Effector memory CD8-positive, alpha-beta T cell (primary cell): ENCODE measurements at regions not wholly inside any gene's neighbourhood (a gene's known extent, or its start where the extent isn't known, plus 50 kb on each side); places are given as distances from the start of the nearest gene placed in this dataset.
A peak's percentile ranks its signal among the peaks of the same experiment; 100 is the strongest.
"Not testable (repeated sequence)": the region's sequence is repeated elsewhere in the genome, so short reads cannot be mapped to it uniquely, and the experiment has no call there.

ENCODE experiments used
- ATAC-seq: fragments of 150-1000 bp; cut with Tn5 transposase; replicated peaks from 2 replicates; pipeline ENCODE4 v1.10.0; 2021; ENCODE audit warnings: mild to moderate bottlenecking, moderate library complexity
- DNase-seq, 3 experiments: peaks; one replicate each; pipeline ENCODE4 v3.0.0; 2021
- H3K27ac Mint-ChIP-seq, 2 donors: one replicate each; pipeline ENCODE4 v1.8.0; 2022; ENCODE audit warnings: mild to moderate bottlenecking in 2 of 2, mixed read lengths in 2 of 2, moderate library complexity in 2 of 2
- H3K27me3 Mint-ChIP-seq, 2 donors: one replicate each; pipeline ENCODE4 v1.8.0; 2022; ENCODE audit warnings: mixed read lengths in 2 of 2
- H3K36me3 Mint-ChIP-seq: one replicate; pipeline ENCODE4 v1.8.0; 2022; ENCODE audit warnings: mild to moderate bottlenecking, moderate library complexity, mixed read lengths; ENCODE audit not compliant: insufficient read depth
- H3K4me1 Mint-ChIP-seq, 2 donors: one replicate each; pipeline ENCODE4 v1.8.0; 2022; ENCODE audit warnings: low read depth in 2 of 2, mixed read lengths in 2 of 2
- H3K4me3 Mint-ChIP-seq, 2 donors: one replicate each; pipeline ENCODE4 v1.8.0; 2022; ENCODE audit warnings: mild to moderate bottlenecking in 2 of 2, mixed read lengths in 2 of 2, moderate library complexity in 2 of 2
- H3K9me3 Mint-ChIP-seq, 2 donors: one replicate each; pipeline ENCODE4 v1.8.0; 2022; ENCODE audit warnings: mixed read lengths in 2 of 2

GRCh38 chr14:35934499-35934898 lies 108.4 kb downstream of the BRMS1L start:
- Mint-ChIP-seq H3K27ac (no peak overlapping the region), H3K27me3 (peaks cover 0 to 10% of the 10 kb centered on the region in 2 donors), H3K9me3 (peaks cover 0 to 5% of the 10 kb centered on the region in 2 donors), H3K36me3 (no peaks in the 10 kb centered on the region), H3K4me3 (no peak overlapping the region), H3K4me1 (peaks cover 6 to 10% of the 10 kb centered on the region in 2 donors)
- ATAC-seq (no peak), DNase-seq (no peak)

- ATAC-seq: peak; percentile 63
- Mint-ChIP-seq H3K27me3 (peaks cover 0 to 8% of the 10 kb centered on the region in 2 donors), H3K4me3 (peak overlapping the region; percentile 80 to 83), H3K36me3 (no peaks in the 10 kb centered on the region), H3K27ac (peak overlapping the region in 1 of 2 donors; percentile 83), H3K4me1 (peaks cover 6 to 10% of the 10 kb centered on the region in 2 donors), H3K9me3 (peaks cover 0 to 5% of the 10 kb centered on the region in 2 donors)
- DNase-seq: peak in 1 of 3 experiments; percentile 2
These were observed 106.6 kb downstream of the BRMS1L start for GRCh38 chr14:35932659-35933159.

GRCh38 chr14:35932136-35932535 lies 106.0 kb downstream of the BRMS1L start:
- DNase-seq (no peak), ATAC-seq (no peak)
- no peak overlapping the region for H3K27ac Mint-ChIP-seq
- H3K36me3 Mint-ChIP-seq: no peaks in the 10 kb centered on the region
- peaks cover 6 to 10% of the 10 kb centered on the region in 2 donors for H3K4me1 Mint-ChIP-seq
- peaks cover 0 to 5% of the 10 kb centered on the region in 2 donors for H3K9me3 Mint-ChIP-seq
- peaks cover 0 to 8% of the 10 kb centered on the region in 2 donors for H3K27me3 Mint-ChIP-seq
- peak overlapping the region; percentile 80 to 83 for H3K4me3 Mint-ChIP-seq

GRCh38 chr14:35931346-35931745 lies 105.2 kb downstream of the BRMS1L start:
- Mint-ChIP-seq H3K4me3 (no peak overlapping the region), H3K4me1 (peaks cover 6 to 10% of the 10 kb centered on the region in 2 donors), H3K9me3 (peaks cover 0 to 5% of the 10 kb centered on the region in 2 donors), H3K36me3 (no peaks in the 10 kb centered on the region), H3K27ac (no peak overlapping the region), H3K27me3 (peaks cover 0 to 8% of the 10 kb centered on the region in 2 donors)
- DNase-seq (no peak), ATAC-seq (no peak)

GRCh38 chr14:35929186-35929585 lies 103.0 kb downstream of the BRMS1L start:
- peaks cover 0 to 5% of the 10 kb centered on the region in 2 donors for H3K9me3 Mint-ChIP-seq
- peaks cover 6 to 10% of the 10 kb centered on the region in 2 donors for H3K4me1 Mint-ChIP-seq
- DNase-seq (no peak), ATAC-seq (no peak)
- H3K36me3 Mint-ChIP-seq: no peaks in the 10 kb centered on the region
- no peak overlapping the region for H3K4me3 Mint-ChIP-seq
- no peak overlapping the region for H3K27ac Mint-ChIP-seq
- H3K27me3 Mint-ChIP-seq: peaks cover 0 to 8% of the 10 kb centered on the region in 2 donors

- Mint-ChIP-seq H3K36me3 (no peaks in the 10 kb centered on the region), H3K27me3 (peaks cover 0 to 8% of the 10 kb centered on the region in 2 donors), H3K27ac (no peak overlapping the region), H3K4me3 (no peak overlapping the region), H3K4me1 (peaks cover 2 to 5% of the 10 kb centered on the region in 2 donors), H3K9me3 (peaks cover 0 to 2% of the 10 kb centered on the region in 2 donors)
- DNase-seq (no peak), ATAC-seq (no peak)
These were observed 101.6 kb downstream of the BRMS1L start for GRCh38 chr14:35927727-35928126.

GRCh38 chr14:35925319-35925718 lies 99.2 kb downstream of the BRMS1L start:
- H3K9me3 Mint-ChIP-seq: no peaks in the 10 kb centered on the region
- H3K27ac Mint-ChIP-seq: no peak overlapping the region
- no peak overlapping the region for H3K4me3 Mint-ChIP-seq
- no peaks in the 10 kb centered on the region for H3K4me1 Mint-ChIP-seq
- no peak for DNase-seq
- H3K27me3 Mint-ChIP-seq: peaks cover 0 to 8% of the 10 kb centered on the region in 2 donors
- H3K36me3 Mint-ChIP-seq: no peaks in the 10 kb centered on the region
- no peak for ATAC-seq

- not testable (repeated sequence) for H3K27me3 Mint-ChIP-seq, ATAC-seq, H3K27ac Mint-ChIP-seq, H3K4me1 Mint-ChIP-seq, H3K4me3 Mint-ChIP-seq, DNase-seq, H3K36me3 Mint-ChIP-seq, H3K9me3 Mint-ChIP-seq
These were observed 96.5 kb downstream of the BRMS1L start for GRCh38 chr14:35922590-35922989.

- Mint-ChIP-seq H3K9me3 (peaks cover 0 to 2% of the 10 kb centered on the region in 2 donors), H3K36me3 (no peaks in the 10 kb centered on the region), H3K4me1 (no peaks in the 10 kb centered on the region), H3K27ac (no peak overlapping the region), H3K4me3 (no peak overlapping the region), H3K27me3 (no peaks in the 10 kb centered on the region)
- DNase-seq: no peak
- ATAC-seq: no peak
These were observed 95.6 kb downstream of the BRMS1L start for GRCh38 chr14:35921745-35922144.
